ENCODE measurements at regions not wholly inside any gene's neighbourhood (a gene's known extent, or its start where the extent isn't known, plus 50 kb on each side); places are given as distances from the start of the nearest gene placed in this dataset.

DNA sequence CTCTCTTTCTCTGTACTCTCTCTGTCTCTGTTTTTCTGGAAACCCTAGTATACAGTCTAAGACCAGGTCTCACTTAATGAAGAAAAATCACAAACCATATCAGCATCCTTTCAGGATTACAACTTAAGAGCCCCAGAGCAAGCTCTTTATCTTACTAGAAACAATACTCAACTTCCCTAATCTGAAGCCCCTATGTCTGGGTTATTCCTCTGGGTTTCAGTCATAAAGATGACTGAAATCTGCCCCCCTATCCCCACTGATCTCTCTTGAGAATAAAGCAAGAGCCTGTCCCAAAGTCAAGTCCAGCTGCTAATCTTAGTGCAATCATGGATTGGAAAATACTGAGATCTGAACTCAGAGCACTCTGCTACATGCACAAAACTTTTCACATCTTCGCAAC lies 53.9 kb upstream of the PICALM start:
- TF ChIP-seq MAX (IDR thresholded peaks at IDR 0.05) (no peak), GABPA (IDR thresholded peaks at IDR 0.05 in 1 of 2, conservative IDR thresholded peaks at IDR 0.05 in 1 of 2) (no peak), FOXA1 (IDR thresholded peaks at IDR 0.05) (no peak), ZBTB33 (IDR thresholded peaks at IDR 0.05) (no peak), YY1 (IDR thresholded peaks at IDR 0.05) (no peak), EGR1 (IDR thresholded peaks at IDR 0.05; ENCODE audit: low read depth in 2 of 2) (no peak)
- TF ChIP-seq, protein P1, sequence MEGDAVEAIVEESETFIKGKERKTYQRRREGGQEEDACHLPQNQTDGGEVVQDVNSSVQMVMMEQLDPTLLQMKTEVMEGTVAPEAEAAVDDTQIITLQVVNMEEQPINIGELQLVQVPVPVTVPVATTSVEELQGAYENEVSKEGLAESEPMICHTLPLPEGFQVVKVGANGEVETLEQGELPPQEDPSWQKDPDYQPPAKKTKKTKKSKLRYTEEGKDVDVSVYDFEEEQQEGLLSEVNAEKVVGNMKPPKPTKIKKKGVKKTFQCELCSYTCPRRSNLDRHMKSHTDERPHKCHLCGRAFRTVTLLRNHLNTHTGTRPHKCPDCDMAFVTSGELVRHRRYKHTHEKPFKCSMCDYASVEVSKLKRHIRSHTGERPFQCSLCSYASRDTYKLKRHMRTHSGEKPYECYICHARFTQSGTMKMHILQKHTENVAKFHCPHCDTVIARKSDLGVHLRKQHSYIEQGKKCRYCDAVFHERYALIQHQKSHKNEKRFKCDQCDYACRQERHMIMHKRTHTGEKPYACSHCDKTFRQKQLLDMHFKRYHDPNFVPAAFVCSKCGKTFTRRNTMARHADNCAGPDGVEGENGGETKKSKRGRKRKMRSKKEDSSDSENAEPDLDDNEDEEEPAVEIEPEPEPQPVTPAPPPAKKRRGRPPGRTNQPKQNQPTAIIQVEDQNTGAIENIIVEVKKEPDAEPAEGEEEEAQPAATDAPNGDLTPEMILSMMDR (IDR thresholded peaks at IDR 0.05; ENCODE audit: low read depth, low read length, missing input control) = no peak
- TF ChIP-seq, protein P2, sequence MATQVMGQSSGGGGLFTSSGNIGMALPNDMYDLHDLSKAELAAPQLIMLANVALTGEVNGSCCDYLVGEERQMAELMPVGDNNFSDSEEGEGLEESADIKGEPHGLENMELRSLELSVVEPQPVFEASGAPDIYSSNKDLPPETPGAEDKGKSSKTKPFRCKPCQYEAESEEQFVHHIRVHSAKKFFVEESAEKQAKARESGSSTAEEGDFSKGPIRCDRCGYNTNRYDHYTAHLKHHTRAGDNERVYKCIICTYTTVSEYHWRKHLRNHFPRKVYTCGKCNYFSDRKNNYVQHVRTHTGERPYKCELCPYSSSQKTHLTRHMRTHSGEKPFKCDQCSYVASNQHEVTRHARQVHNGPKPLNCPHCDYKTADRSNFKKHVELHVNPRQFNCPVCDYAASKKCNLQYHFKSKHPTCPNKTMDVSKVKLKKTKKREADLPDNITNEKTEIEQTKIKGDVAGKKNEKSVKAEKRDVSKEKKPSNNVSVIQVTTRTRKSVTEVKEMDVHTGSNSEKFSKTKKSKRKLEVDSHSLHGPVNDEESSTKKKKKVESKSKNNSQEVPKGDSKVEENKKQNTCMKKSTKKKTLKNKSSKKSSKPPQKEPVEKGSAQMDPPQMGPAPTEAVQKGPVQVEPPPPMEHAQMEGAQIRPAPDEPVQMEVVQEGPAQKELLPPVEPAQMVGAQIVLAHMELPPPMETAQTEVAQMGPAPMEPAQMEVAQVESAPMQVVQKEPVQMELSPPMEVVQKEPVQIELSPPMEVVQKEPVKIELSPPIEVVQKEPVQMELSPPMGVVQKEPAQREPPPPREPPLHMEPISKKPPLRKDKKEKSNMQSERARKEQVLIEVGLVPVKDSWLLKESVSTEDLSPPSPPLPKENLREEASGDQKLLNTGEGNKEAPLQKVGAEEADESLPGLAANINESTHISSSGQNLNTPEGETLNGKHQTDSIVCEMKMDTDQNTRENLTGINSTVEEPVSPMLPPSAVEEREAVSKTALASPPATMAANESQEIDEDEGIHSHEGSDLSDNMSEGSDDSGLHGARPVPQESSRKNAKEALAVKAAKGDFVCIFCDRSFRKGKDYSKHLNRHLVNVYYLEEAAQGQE (IDR thresholded peaks at IDR 0.05) = no peak
